ENCODE measurements at regions not wholly inside any gene's neighbourhood (a gene's known extent, or its start where the extent isn't known, plus 50 kb on each side); places are given as distances from the start of the nearest gene placed in this dataset.

GRCh38 chr16:77553130-77553529, 118.3 kb upstream of the ADAMTS18 start:
- no peak overlapping the region for H3K27ac ChIP-seq
- no peaks in the 10 kb centered on the region for H3K9me3 ChIP-seq
- WGBS (ENCODE audit: missing lambda C conversion rate) = 52% methylated on average over 9 of the region's 9 CpGs
- H3K4me2 ChIP-seq = no peak overlapping the region
- ATAC-seq (no peak), FAIRE-seq (no peak), DNase-seq (ENCODE audit: low read depth in 1 of 2, low spot score in 1 of 2) (no peak)
- CTCF ChIA-PET = interaction anchor here (1.3 kb wide), 2 partner anchors 24 to 317 kb away, joined by 3 to 4 read pairs; no protein-coding TSS in a partner anchor
- no peak overlapping the region for H3K4me3 ChIP-seq
- POLR2A ChIA-PET = no interaction called here
- TF ChIP-seq ZFP36 (IDR thresholded peaks at IDR 0.05; ENCODE audit: borderline replicate concordance, partially characterized antibody) = no peak
- no peak for TF ChIP-seq NPAS2 (CRISPR knock-in tag; IDR thresholded peaks at IDR 0.05; ENCODE audit: borderline replicate concordance)
- TF ChIP-seq KDM5A (IDR thresholded peaks at IDR 0.05) = no peak
- TF ChIP-seq BCL3 (IDR thresholded peaks at IDR 0.05) = no peak
- TF ChIP-seq POLR2A (IDR thresholded peaks at IDR 0.05; ENCODE audit: low read length) = no peak
- TF ChIP-seq RFX5 (IDR thresholded peaks at IDR 0.05) = no peak
- no peak for TF ChIP-seq HES2 (IDR thresholded peaks at IDR 0.05)
- no peak for TF ChIP-seq CTCF (IDR thresholded peaks at IDR 0.05)
- no peak for TF ChIP-seq CHD4 (IDR thresholded peaks at IDR 0.05; ENCODE audit: borderline replicate concordance)
- no peak for TF ChIP-seq RAD21 (conservative IDR thresholded peaks at IDR 0.05 in 1 of 2, IDR thresholded peaks at IDR 0.05 in 1 of 2)
- H3K4me1 ChIP-seq = no peaks in the 10 kb centered on the region

GRCh38 chr16:77555126-77555525, 120.3 kb upstream of the ADAMTS18 start:
- Histone ChIP-seq H3K4me2 (no peak overlapping the region), H3K4me3 (no peak overlapping the region), H3K9me3 (no peaks in the 10 kb centered on the region), H3K27ac (no peak overlapping the region), H3K4me1 (no peaks in the 10 kb centered on the region)
- FAIRE-seq (no peak), DNase-seq (ENCODE audit: low read depth in 1 of 2, low spot score in 1 of 2) (no peak), ATAC-seq (no peak)
- CTCF ChIA-PET = interaction anchor here (1.1 to 1.4 kb wide), 3 partner anchors 10 to 319 kb away, joined by 3 to 7 read pairs (median 3); no protein-coding TSS in a partner anchor
- no peak for TF ChIP-seq MAX (IDR thresholded peaks at IDR 0.05)
- no peak for TF ChIP-seq FOSB (CRISPR knock-in tag; IDR thresholded peaks at IDR 0.05)
- TF ChIP-seq POLR2AphosphoS2 (conservative IDR thresholded peaks at IDR 0.05; ENCODE audit: low read length) = no peak
- no peak for TF ChIP-seq RFX5 (IDR thresholded peaks at IDR 0.05)
- no peak for TF ChIP-seq MYC (IDR thresholded peaks at IDR 0.05; ENCODE audit: borderline replicate concordance, low read length)
- TF ChIP-seq REST (IDR thresholded peaks at IDR 0.05) = no peak
- POLR2A ChIA-PET = no interaction called here
- WGBS (ENCODE audit: missing lambda C conversion rate) = 11% methylated on average over 1 of the region's 1 CpG

GRCh38 chr16:77555791-77556190, 121.0 kb upstream of the ADAMTS18 start:
- FAIRE-seq (no peak), DNase-seq (ENCODE audit: low read depth in 1 of 2, low spot score in 1 of 2) (no peak), ATAC-seq (no peak)
- TF ChIP-seq SREBF2 (IDR thresholded peaks at IDR 0.05) = no peak
- TF ChIP-seq ESRRA (IDR thresholded peaks at IDR 0.05; ENCODE audit: borderline replicate concordance, low read length) = no peak
- no peak for TF ChIP-seq CHD2 (IDR thresholded peaks at IDR 0.05; ENCODE audit: low read length, partially characterized antibody)
- no peak for TF ChIP-seq CTCF (IDR thresholded peaks at IDR 0.05)
- TF ChIP-seq ZNF302 (CRISPR knock-in tag; IDR thresholded peaks at IDR 0.05) = no peak
- no peaks in the 10 kb centered on the region for H3K4me1 ChIP-seq
- H3K27ac ChIP-seq = no peak overlapping the region
- CTCF ChIA-PET = interaction anchor here (1.1 to 1.3 kb wide), 2 partner anchors 9 to 319 kb away, joined by 3 read pairs; no protein-coding TSS in a partner anchor
- H3K4me2 ChIP-seq = no peak overlapping the region
- no peaks in the 10 kb centered on the region for H3K9me3 ChIP-seq
- H3K4me3 ChIP-seq = no peak overlapping the region
- WGBS (ENCODE audit: missing lambda C conversion rate) = 75% methylated on average over 12 of the region's 12 CpGs
- POLR2A ChIA-PET = no interaction called here
